HL-60 (cell line): ENCODE measurements at regions not wholly inside any gene's neighbourhood (a gene's known extent, or its start where the extent isn't known, plus 50 kb on each side); places are given as distances from the start of the nearest gene placed in this dataset.
"Not testable (repeated sequence)": the region's sequence is repeated elsewhere in the genome, so short reads cannot be mapped to it uniquely, and the experiment has no call there.

Experiments
- DNase-seq, 2 experiments: peaks; one replicate each; pipeline ENCODE4 v3.0.0-alpha.2; 2010 to 2020; ENCODE audit warnings: low read depth in 1 of 2, low spot score in 1 of 2
- H3K27ac ChIP-seq: fragments of 250-450 bp; sonication (Bioruptor Pico); replicated peaks from 2 replicates; pipeline ENCODE4 v1.5.1; 2020; ENCODE audit warnings: mild to moderate bottlenecking, moderate library complexity
- H3K27me3 ChIP-seq: fragments of 250-450 bp; sonication (Bioruptor Pico); 2 replicates; pipeline ENCODE4 v1.5.1; 2021; ENCODE audit warnings: mild to moderate bottlenecking, moderate library complexity; ENCODE audit not compliant: insufficient read depth, poor library complexity, severe bottlenecking
- H3K4me3 ChIP-seq: replicated peaks from 2 replicates; pipeline ENCODE4 v1.5.1; 2011; ENCODE audit warnings: mild to moderate bottlenecking, control low read depth, low read length; ENCODE audit not compliant: insufficient read depth
- CTCF ChIP-seq: IDR thresholded peaks from one replicate; pipeline ENCODE4 v1.5.1; 2011; ENCODE audit warnings: low read length, control low read depth, inconsistent platforms; ENCODE audit not compliant: insufficient read depth
- GABPA ChIP-seq: IDR thresholded peaks from 2 replicates; pipeline ENCODE4 v1.6.1; 2012; ENCODE audit warnings: low read depth
- POLR2AphosphoS5 ChIP-seq: IDR thresholded peaks from 2 replicates; pipeline ENCODE4 v1.6.1; 2012; ENCODE audit warnings: low read depth
- REST ChIP-seq: IDR thresholded peaks from 2 replicates; pipeline ENCODE4 v1.6.1; 2012; ENCODE audit warnings: low read depth; ENCODE audit not compliant: insufficient replicate concordance
- SPI1 ChIP-seq: IDR thresholded peaks from 2 replicates; pipeline ENCODE4 v1.6.1; 2012; ENCODE audit warnings: low read depth, mild to moderate bottlenecking, borderline replicate concordance

DNA sequence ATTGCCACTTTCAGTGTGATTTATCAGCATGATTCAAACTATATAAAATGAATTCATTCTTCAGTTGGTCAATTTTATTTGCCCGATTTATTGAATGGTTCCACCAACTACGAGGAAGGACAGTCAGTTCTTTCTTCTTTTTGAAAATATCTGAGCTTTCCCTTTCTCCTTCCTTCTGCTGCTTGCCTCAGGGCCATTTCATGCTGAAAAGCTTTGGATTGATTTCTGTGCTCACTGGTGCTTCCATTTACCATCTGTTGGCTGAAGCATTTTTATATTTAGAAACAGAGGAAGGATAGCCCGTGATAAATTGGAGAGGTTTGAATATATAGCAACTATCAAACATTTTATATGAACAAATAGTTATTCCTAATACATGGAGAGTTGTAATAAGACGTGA lies 68.9 kb upstream of the ADAMTS5 start:
- Histone ChIP-seq H3K4me3 (no peak overlapping the region), H3K27ac (no peak overlapping the region), H3K27me3 (no peaks in the 10 kb centered on the region)
- TF ChIP-seq GABPA (no peak), SPI1 (no peak), POLR2AphosphoS5 (no peak), REST (no peak)
- no peak for DNase-seq

GRCh38 chr21:27034796-27035195 lies 67.9 kb upstream of the ADAMTS5 start:
- no peak for TF ChIP-seq GABPA
- no peak for TF ChIP-seq SPI1
- no peak for TF ChIP-seq CTCF
- DNase-seq: no peak
- no peak overlapping the region for H3K4me3 ChIP-seq
- no peaks in the 10 kb centered on the region for H3K27me3 ChIP-seq
- no peak overlapping the region for H3K27ac ChIP-seq

DNA sequence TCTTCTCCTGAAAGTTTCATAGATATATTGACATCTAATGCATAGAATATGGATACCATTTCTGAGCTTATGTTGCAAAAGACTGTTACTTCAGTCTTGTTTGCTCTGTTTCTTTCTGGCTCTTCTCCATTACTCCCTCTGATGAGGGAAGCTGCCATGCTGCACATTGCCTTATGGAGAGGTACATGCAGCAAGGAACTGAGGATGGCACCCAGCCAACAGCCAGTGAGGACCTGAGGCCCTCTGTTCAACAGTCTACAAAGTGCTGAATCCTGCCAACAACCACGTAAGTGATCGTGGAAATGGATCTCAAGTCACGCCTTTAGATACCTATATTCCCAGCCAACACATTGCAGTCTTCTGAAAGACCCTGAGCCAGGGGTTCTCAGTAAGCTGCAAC lies 66.6 kb upstream of the ADAMTS5 start:
- Histone ChIP-seq H3K4me3 (no peak overlapping the region), H3K27ac (no peak overlapping the region), H3K27me3 (no peaks in the 10 kb centered on the region)
- DNase-seq: no peak
- no peak for TF ChIP-seq GABPA
- no peak for TF ChIP-seq REST
- TF ChIP-seq CTCF: no peak
- no peak for TF ChIP-seq POLR2AphosphoS5
- no peak for TF ChIP-seq SPI1

DNA sequence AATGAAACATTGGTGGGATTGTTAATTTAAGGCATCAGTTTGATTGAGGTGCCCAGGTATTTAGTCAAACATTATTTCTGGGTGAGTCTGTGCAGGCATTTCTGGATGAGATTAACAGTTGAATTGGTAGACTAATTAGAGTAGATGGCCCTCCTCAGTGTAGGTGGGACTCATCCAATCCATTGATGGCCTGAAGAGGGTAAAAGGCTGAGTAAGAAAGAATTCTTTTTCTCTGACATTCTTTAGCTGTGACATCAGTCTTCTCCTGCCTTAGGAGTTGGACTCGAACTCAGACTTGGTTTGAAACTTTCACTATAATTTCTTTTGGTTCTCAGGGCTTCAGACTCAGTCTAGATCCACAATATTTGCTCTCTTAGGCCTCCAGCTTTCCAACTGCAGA lies 59.6 kb upstream of the ADAMTS5 start:
- no peaks in the 10 kb centered on the region for H3K27me3 ChIP-seq
- no peak for TF ChIP-seq REST
- TF ChIP-seq SPI1: no peak
- TF ChIP-seq CTCF: no peak
- no peak for TF ChIP-seq GABPA
- TF ChIP-seq POLR2AphosphoS5: no peak
- no peak overlapping the region for H3K4me3 ChIP-seq
- no peak overlapping the region for H3K27ac ChIP-seq
- DNase-seq: no peak

DNA sequence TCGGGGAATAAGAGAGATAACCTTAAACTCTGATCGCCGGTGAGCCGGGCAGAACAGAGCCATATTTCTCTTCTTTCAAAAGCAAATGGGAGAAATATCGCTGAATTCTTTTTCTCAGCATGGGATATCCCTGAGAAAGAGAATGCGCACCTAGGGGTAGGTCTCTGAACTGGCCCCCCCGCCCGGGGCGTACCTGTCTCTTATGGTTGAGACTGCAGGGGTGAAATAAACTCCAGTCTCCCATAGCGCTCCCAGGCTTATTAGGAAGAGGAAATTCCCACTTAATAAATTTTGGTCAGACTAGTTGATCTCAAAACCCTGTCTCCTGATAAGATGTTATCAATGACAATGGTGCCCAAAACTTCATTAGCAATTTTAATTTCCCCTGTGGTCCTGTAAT lies 58.8 kb upstream of the ADAMTS5 start:
- H3K27me3 ChIP-seq, DNase-seq, H3K27ac ChIP-seq, H3K4me3 ChIP-seq: not testable (repeated sequence)
